ENCODE measurements at regions not wholly inside any gene's neighbourhood (a gene's known extent, or its start where the extent isn't known, plus 50 kb on each side); places are given as distances from the start of the nearest gene placed in this dataset.

DNA sequence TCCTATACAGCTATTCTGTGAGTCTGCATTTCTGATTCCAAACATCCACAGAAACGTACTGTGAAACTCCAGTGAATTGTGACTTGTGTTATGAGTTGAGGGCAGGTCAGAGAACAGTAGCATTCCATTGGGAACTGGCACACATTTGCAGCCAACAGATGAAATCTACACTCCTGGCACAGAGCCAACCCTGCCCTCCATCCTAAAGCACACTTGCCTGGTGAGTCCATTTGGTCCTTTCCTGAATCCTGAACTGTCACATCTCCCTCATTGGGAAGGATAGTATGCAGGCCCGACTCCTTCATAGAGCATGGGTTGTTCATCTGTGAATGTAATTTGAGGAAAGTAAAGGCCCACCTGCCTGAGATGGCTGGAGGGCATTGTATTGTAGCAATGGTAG, 314.3 kb upstream of the RASGRP1 start:
- H3K4me1 Mint-ChIP-seq = peaks cover 21% of the 10 kb centered on the region
- no peak for DNase-seq
- H3K9me3 Mint-ChIP-seq = peaks cover 5% of the 10 kb centered on the region
- no peak overlapping the region for H3K27ac Mint-ChIP-seq
- H3K27me3 Mint-ChIP-seq (ENCODE audit: low read depth, poor library complexity) = no peaks in the 10 kb centered on the region
- no peak overlapping the region for H3K4me3 Mint-ChIP-seq
- H3K36me3 Mint-ChIP-seq (ENCODE audit: low read depth) = no peaks in the 10 kb centered on the region
- no peak for TF ChIP-seq CTCF (IDR thresholded peaks at IDR 0.05)

DNA sequence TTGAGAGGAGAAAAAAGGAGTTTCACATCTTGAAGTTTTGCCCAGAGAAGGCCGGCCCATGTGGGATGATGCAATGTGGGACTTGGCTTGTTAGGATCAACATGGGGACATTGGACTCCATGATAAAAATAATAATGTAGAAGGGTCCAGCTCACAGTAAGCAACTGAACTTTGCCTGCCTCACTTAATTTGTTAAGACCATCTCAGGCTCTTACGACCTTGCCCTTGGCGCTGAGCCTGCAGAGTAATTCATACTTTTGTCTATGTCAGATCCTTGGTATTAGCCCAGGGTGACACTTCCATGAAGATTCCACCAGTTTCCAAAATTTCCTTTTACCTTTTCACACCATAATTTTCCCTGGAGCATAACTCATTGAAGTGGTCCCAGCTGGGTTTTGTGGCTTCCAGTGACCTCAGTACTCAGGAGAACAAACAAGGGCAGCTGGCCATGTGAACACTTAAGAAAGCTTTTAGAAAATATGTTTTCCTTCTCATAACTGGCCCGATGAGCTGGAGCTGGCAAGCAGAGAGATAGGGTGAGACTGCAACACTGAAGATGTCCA, 315.4 kb upstream of the RASGRP1 start:
- H3K36me3 Mint-ChIP-seq (ENCODE audit: low read depth) = no peaks in the 10 kb centered on the region
- peaks cover 5% of the 10 kb centered on the region for H3K9me3 Mint-ChIP-seq
- DNase-seq = no peak
- no peak for TF ChIP-seq CTCF (IDR thresholded peaks at IDR 0.05)
- H3K27me3 Mint-ChIP-seq (ENCODE audit: low read depth, poor library complexity) = no peaks in the 10 kb centered on the region
- H3K4me1 Mint-ChIP-seq = peaks cover 21% of the 10 kb centered on the region
- no peak overlapping the region for H3K27ac Mint-ChIP-seq
- H3K4me3 Mint-ChIP-seq = no peak overlapping the region

DNA sequence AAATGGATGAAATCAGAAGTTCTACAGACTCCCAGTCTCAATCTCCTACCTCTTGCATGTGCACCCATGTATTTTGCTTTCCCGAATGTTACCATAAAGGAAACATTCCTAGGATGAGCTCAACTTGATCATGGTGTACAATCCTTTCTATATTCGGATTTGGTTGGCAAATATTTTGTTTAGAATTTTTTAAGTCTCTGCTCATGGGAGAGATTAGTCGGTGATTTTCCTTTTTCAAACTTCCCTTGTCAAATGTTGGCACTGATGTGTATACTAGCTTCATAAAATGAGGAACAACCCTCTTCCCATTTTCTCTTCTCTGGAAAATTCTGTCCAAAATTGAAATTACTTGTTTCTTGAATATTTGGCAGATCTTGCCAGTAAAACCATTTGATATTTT, 317.6 kb upstream of the RASGRP1 start:
- no peak for DNase-seq
- no peak for TF ChIP-seq CTCF (IDR thresholded peaks at IDR 0.05)
- peaks cover 5% of the 10 kb centered on the region for H3K9me3 Mint-ChIP-seq
- no peak overlapping the region for H3K4me3 Mint-ChIP-seq
- peaks cover 10% of the 10 kb centered on the region for H3K4me1 Mint-ChIP-seq
- no peaks in the 10 kb centered on the region for H3K36me3 Mint-ChIP-seq (ENCODE audit: low read depth)
- no peak overlapping the region for H3K27ac Mint-ChIP-seq
- H3K27me3 Mint-ChIP-seq (ENCODE audit: low read depth, poor library complexity) = peaks cover 7% of the 10 kb centered on the region

DNA sequence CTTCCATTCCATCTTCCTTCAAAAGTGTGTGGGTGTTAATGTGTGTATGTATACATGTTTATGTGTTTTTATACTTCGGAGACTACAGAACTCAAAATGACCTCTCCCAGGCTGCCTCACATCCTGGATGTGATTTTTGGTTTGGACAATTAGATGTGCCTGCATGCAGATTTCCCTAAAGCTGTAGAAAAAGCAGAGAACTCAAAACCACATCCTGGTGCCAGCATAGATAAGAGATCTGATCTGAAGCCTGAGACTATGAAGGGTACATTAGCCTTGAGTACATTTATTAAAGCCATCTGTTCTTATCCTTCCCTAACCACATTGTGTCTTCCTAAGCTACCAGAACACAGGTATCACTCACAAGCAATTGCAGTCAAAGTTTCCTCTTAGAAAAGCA, 319.4 kb upstream of the RASGRP1 start:
- H3K9me3 Mint-ChIP-seq = peaks cover 5% of the 10 kb centered on the region
- peaks cover 7% of the 10 kb centered on the region for H3K4me1 Mint-ChIP-seq
- no peaks in the 10 kb centered on the region for H3K36me3 Mint-ChIP-seq (ENCODE audit: low read depth)
- peaks cover 10% of the 10 kb centered on the region for H3K27me3 Mint-ChIP-seq (ENCODE audit: low read depth, poor library complexity)
- DNase-seq = no peak
- no peak overlapping the region for H3K27ac Mint-ChIP-seq
- no peak for TF ChIP-seq CTCF (IDR thresholded peaks at IDR 0.05)
- H3K4me3 Mint-ChIP-seq = no peak overlapping the region

DNA sequence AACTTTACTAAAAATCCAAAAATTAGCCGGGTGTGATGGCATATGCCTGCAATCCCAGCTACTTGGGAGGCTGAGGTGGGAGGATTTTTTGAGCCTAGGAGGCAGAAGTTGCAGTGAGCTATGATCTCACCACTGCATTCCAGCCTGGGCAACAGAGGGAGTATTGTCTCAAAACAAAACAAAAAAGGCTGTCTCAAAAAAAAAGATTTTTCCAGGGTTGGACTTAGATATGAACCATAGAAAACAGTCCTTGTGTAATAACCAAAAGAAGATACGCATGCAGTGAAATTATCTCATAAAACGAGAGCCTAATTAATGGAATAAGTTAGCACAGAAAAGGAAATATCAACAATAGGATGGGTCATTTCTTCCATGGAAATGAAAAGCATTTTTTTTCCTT, 320.4 kb upstream of the RASGRP1 start:
- Mint-ChIP-seq H3K9me3 (peaks cover 5% of the 10 kb centered on the region), H3K27ac (no peak overlapping the region), H3K4me3 (no peak overlapping the region), H3K27me3 (ENCODE audit: low read depth, poor library complexity) (peaks cover 10% of the 10 kb centered on the region), H3K36me3 (ENCODE audit: low read depth) (no peaks in the 10 kb centered on the region), H3K4me1 (peaks cover 8% of the 10 kb centered on the region)
- no peak for TF ChIP-seq CTCF (IDR thresholded peaks at IDR 0.05)
- DNase-seq = no peak

GRCh38 chr15:38885471-38885952, 320.9 kb upstream of the RASGRP1 start:
- Mint-ChIP-seq H3K9me3 (peaks cover 5% of the 10 kb centered on the region), H3K27ac (no peak overlapping the region), H3K4me3 (no peak overlapping the region), H3K27me3 (ENCODE audit: low read depth, poor library complexity) (peaks cover 10% of the 10 kb centered on the region), H3K36me3 (ENCODE audit: low read depth) (no peaks in the 10 kb centered on the region), H3K4me1 (peaks cover 8% of the 10 kb centered on the region)
- no peak for TF ChIP-seq CTCF (IDR thresholded peaks at IDR 0.05)
- DNase-seq = no peak

Measured in nephron progenitor cell (in vitro differentiated cells).